Neuronal stem cell (in vitro differentiated cells): ENCODE measurements at regions not wholly inside any gene's neighbourhood (a gene's known extent, or its start where the extent isn't known, plus 50 kb on each side); places are given as distances from the start of the nearest gene placed in this dataset.

ENCODE experiments used
- DNase-seq: peaks from one replicate; pipeline ENCODE4 v3.0.0-alpha.2; 2013; ENCODE audit warnings: low spot score
- H2AFZ ChIP-seq: one replicate; pipeline ENCODE4 v1.6.1; 2013; ENCODE audit warnings: mild to moderate bottlenecking, low read length, inconsistent platforms
- H2AK5ac ChIP-seq: 2 replicates; pipeline ENCODE4 v1.6.1; 2013; ENCODE audit warnings: low read depth, mild to moderate bottlenecking, inconsistent platforms, low read length, moderate library complexity, mixed read lengths
- H2BK120ac ChIP-seq: 2 replicates; pipeline ENCODE4 v1.6.1; 2013; ENCODE audit warnings: low read depth, mild to moderate bottlenecking, inconsistent platforms, low read length, moderate library complexity, mixed read lengths
- H2BK12ac ChIP-seq: one replicate; pipeline ENCODE4 v1.6.1; 2013; ENCODE audit warnings: low read length, inconsistent platforms
- H2BK15ac ChIP-seq: 2 replicates; pipeline ENCODE4 v1.6.1; 2013; ENCODE audit warnings: mild to moderate bottlenecking, low read length, inconsistent platforms, mixed read lengths
- H2BK5ac ChIP-seq: one replicate; pipeline ENCODE4 v1.6.1; 2013; ENCODE audit warnings: inconsistent platforms, mild to moderate bottlenecking, low read length, moderate library complexity
- H3K14ac ChIP-seq: one replicate; pipeline ENCODE4 v1.6.1; 2013; ENCODE audit warnings: low read length, inconsistent platforms
- H3K18ac ChIP-seq: 2 replicates; pipeline ENCODE4 v1.6.1; 2013; ENCODE audit warnings: low read length, inconsistent platforms
- H3K23ac ChIP-seq: 2 replicates; pipeline ENCODE4 v1.6.1; 2013; ENCODE audit warnings: low read depth, mild to moderate bottlenecking, mixed read lengths, low read length, inconsistent platforms; ENCODE audit not compliant: poor library complexity
- H3K27ac ChIP-seq: replicated peaks from 3 replicates; pipeline ENCODE4 v1.5.1; 2013; ENCODE audit warnings: low read length, inconsistent platforms
- H3K27me3 ChIP-seq, 3 experiments: 2 replicates each; pipeline ENCODE4 v1.6.1; 2013; ENCODE audit warnings: low read length in 3 of 3, mild to moderate bottlenecking in 2 of 3, inconsistent platforms in 1 of 3, low read depth in 1 of 3, mixed read lengths in 1 of 3, moderate library complexity in 1 of 3; ENCODE audit not compliant: control insufficient read depth in 3 of 3, insufficient read depth in 3 of 3
- H3K36me3 ChIP-seq, 2 donors: replicated peaks in 1 of 2; 2 replicates each; pipeline ENCODE4 v1.6.1; 2013; ENCODE audit warnings: low read length in 2 of 2; ENCODE audit not compliant: control insufficient read depth in 2 of 2, insufficient read depth in 2 of 2
- H3K4ac ChIP-seq: 2 replicates; pipeline ENCODE4 v1.6.1; 2013; ENCODE audit warnings: inconsistent platforms, mild to moderate bottlenecking, low read length, moderate library complexity
- H3K4me1 ChIP-seq, 2 donors: 1 replicate in 1 of 2; 2 replicates in 1 of 2; pipeline ENCODE4 v1.6.1; 2013; ENCODE audit warnings: low read length in 2 of 2, low read depth in 1 of 2; ENCODE audit not compliant: control insufficient read depth in 2 of 2, insufficient read depth in 1 of 2
- H3K4me2 ChIP-seq: one replicate; pipeline ENCODE4 v1.6.1; 2013; ENCODE audit warnings: mild to moderate bottlenecking, low read length, inconsistent platforms; ENCODE audit not compliant: insufficient read depth, poor library complexity, severe bottlenecking
- H3K4me3 ChIP-seq, 2 donors: 2 replicates each; pipeline ENCODE4 v1.5.1; 2013; ENCODE audit warnings: low read length in 2 of 2, mild to moderate bottlenecking in 2 of 2, inconsistent platforms in 1 of 2, moderate library complexity in 1 of 2
- H3K79me1 ChIP-seq: one replicate; pipeline ENCODE4 v1.6.1; 2013; ENCODE audit warnings: low read depth, mild to moderate bottlenecking, inconsistent platforms, low read length, moderate library complexity
- H3K9ac ChIP-seq: one replicate; pipeline ENCODE4 v1.6.1; 2013; ENCODE audit warnings: mild to moderate bottlenecking, low read depth, low read length, inconsistent platforms; ENCODE audit not compliant: poor library complexity
- H3K9me3 ChIP-seq, 2 donors: replicated peaks in 1 of 2; 2 replicates each; pipeline versions ENCODE3 to v1.6.1; 2013; ENCODE audit warnings: low read length in 2 of 2, mild to moderate bottlenecking in 2 of 2, inconsistent platforms in 1 of 2, low read depth in 1 of 2, mixed read lengths in 1 of 2, moderate library complexity in 1 of 2; ENCODE audit not compliant: control insufficient read depth in 2 of 2, insufficient read depth in 1 of 2
- H4K8ac ChIP-seq: one replicate; pipeline ENCODE4 v1.6.1; 2013; ENCODE audit warnings: low read depth, mild to moderate bottlenecking, inconsistent platforms, low read length, moderate library complexity
- H4K91ac ChIP-seq: one replicate; pipeline ENCODE4 v1.6.1; 2013; ENCODE audit warnings: low read length, low read depth, mild to moderate bottlenecking, inconsistent platforms; ENCODE audit not compliant: poor library complexity
- WGBS, 2 donors: extraction: QIAGEN DNeasy Blood & Tissue Kit; methylation state at CpG; one replicate each; pipeline ENCODE4 v1.1.7; 2013; ENCODE audit warnings: missing lambda C conversion rate in 2 of 2, mixed read lengths in 1 of 2; ENCODE audit not compliant: insufficient read length in 2 of 2, insufficient replicate concordance in 1 of 2; ENCODE audit errors: extremely low coverage in 2 of 2; 5-methylcytosine and 5-hydroxymethylcytosine counted together

- no peak overlapping the region for H3K18ac ChIP-seq
- no peak overlapping the region for H3K14ac ChIP-seq
- H4K8ac ChIP-seq, result no peak overlapping the region
- no peak overlapping the region for H4K91ac ChIP-seq
- no peak for DNase-seq
- H2BK12ac ChIP-seq, result no peak overlapping the region
- no peak overlapping the region for H2AK5ac ChIP-seq
- H2BK120ac ChIP-seq, result no peak overlapping the region
- H3K4me2 ChIP-seq, result no peak overlapping the region
- no peak overlapping the region for H2BK15ac ChIP-seq
- no peak overlapping the region for H3K23ac ChIP-seq
- H3K79me1 ChIP-seq, result no peaks in the 10 kb centered on the region
- no peak overlapping the region for H3K27ac ChIP-seq
- H2AFZ ChIP-seq, result no peak overlapping the region
- H3K4me1 ChIP-seq, result peaks cover 0 to 3% of the 10 kb centered on the region in 2 donors
- H3K9ac ChIP-seq, result no peak overlapping the region
- no peak overlapping the region for H2BK5ac ChIP-seq
- no CpG with 5 or more reads among the region's 6 CpGs for WGBS, 2 donors
- no peaks in the 10 kb centered on the region for H3K9me3 ChIP-seq
- H3K27me3 ChIP-seq, result no peaks in the 10 kb centered on the region
- H3K36me3 ChIP-seq, result no peaks in the 10 kb centered on the region
- H3K4me3 ChIP-seq, result no peak overlapping the region
- H3K4ac ChIP-seq, result no peak overlapping the region
Measured at GRCh38 chr5:56459394-56460194, 226.5 kb upstream of the ANKRD55 start.

- H3K36me3 ChIP-seq, result no peaks in the 10 kb centered on the region
- no peaks in the 10 kb centered on the region for H3K79me1 ChIP-seq
- H3K9ac ChIP-seq, result no peak overlapping the region
- H3K14ac ChIP-seq, result no peak overlapping the region
- no peaks in the 10 kb centered on the region for H3K9me3 ChIP-seq
- WGBS, 2 donors, result no CpG with 5 or more reads among the region's 8 CpGs
- DNase-seq, result no peak
- no peak overlapping the region for H3K4ac ChIP-seq
- no peak overlapping the region for H3K4me3 ChIP-seq
- no peak overlapping the region for H4K8ac ChIP-seq
- peak overlapping the region; percentile 34 for H3K18ac ChIP-seq
- H2BK12ac ChIP-seq, result no peak overlapping the region
- no peak overlapping the region for H3K23ac ChIP-seq
- H3K27ac ChIP-seq, result no peak overlapping the region
- H4K91ac ChIP-seq, result no peak overlapping the region
- no peaks in the 10 kb centered on the region for H3K27me3 ChIP-seq
- no peak overlapping the region for H2AK5ac ChIP-seq
- H2BK5ac ChIP-seq, result no peak overlapping the region
- peaks cover 0 to 3% of the 10 kb centered on the region in 2 donors for H3K4me1 ChIP-seq
- H2BK15ac ChIP-seq, result no peak overlapping the region
- no peak overlapping the region for H2BK120ac ChIP-seq
- H3K4me2 ChIP-seq, result no peak overlapping the region
- no peak overlapping the region for H2AFZ ChIP-seq
Measured at GRCh38 chr5:56457887-56458812, 225.0 kb upstream of the ANKRD55 start.

DNA sequence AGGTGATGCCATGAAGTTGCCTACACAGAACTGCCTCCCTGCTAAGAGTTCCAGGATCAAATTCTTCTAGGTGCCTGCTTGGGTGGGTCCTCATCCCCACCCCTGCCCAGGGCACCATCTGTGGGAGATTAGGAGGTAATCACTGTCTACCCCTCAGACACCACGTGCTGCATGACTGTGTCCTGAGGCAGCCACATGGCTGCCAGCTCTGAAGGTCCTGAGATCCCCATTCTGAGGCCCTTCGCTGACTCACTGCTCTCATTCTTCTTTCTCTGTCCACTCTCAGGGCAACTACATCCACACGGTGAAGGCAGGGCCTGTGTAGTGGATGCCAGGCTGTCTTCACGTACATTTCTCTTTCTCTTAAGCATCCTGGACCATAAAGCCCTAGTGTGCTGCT is 222.9 kb upstream of the ANKRD55 start:
- no peak overlapping the region for H3K27ac ChIP-seq
- no peaks in the 10 kb centered on the region for H3K79me1 ChIP-seq
- no peak overlapping the region for H2BK5ac ChIP-seq
- no peak overlapping the region for H3K4me3 ChIP-seq
- H3K27me3 ChIP-seq, result no peaks in the 10 kb centered on the region
- no peak overlapping the region for H3K14ac ChIP-seq
- no peak overlapping the region for H2AFZ ChIP-seq
- peak overlapping the region; percentile 23 for H2AK5ac ChIP-seq
- no peak overlapping the region for H4K91ac ChIP-seq
- no peak overlapping the region for H4K8ac ChIP-seq
- H3K36me3 ChIP-seq, result no peaks in the 10 kb centered on the region
- H3K9ac ChIP-seq, result peak overlapping the region; percentile 50
- H3K9me3 ChIP-seq, result no peaks in the 10 kb centered on the region
- H3K4me2 ChIP-seq, result no peak overlapping the region
- no peak overlapping the region for H3K23ac ChIP-seq
- WGBS, 2 donors, result no CpG with 5 or more reads among the region's 4 CpGs
- H2BK120ac ChIP-seq, result no peak overlapping the region
- H3K4ac ChIP-seq, result no peak overlapping the region
- H2BK12ac ChIP-seq, result no peak overlapping the region
- DNase-seq, result no peak
- H3K4me1 ChIP-seq, result peaks cover 0 to 3% of the 10 kb centered on the region in 2 donors
- H3K18ac ChIP-seq, result no peak overlapping the region
- H2BK15ac ChIP-seq, result no peak overlapping the region

DNA sequence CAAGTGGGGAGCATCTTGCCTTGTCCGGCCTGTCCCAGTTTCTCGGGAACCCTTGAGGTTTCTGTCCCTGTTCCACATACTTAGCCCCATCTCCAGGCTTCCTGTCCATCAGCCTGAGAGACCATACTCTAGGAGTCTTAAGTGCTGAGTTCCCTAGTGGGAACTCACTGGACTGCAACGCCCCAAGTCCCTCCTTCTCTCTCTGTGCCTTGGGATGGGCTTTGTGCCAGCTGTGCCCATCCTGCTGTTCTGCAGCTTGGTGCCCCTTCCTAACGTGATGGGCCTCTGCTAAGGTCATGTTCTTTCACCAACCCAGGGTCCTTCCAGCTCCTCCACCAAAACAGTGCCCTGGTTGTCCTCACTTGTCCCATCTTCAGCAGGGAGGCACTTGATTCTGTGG is 222.3 kb upstream of the ANKRD55 start:
- no peak overlapping the region for H3K23ac ChIP-seq
- no peak overlapping the region for H4K8ac ChIP-seq
- H3K9ac ChIP-seq, result no peak overlapping the region
- no peak overlapping the region for H3K18ac ChIP-seq
- peak overlapping the region; percentile 23 for H2AK5ac ChIP-seq
- H3K36me3 ChIP-seq, result no peaks in the 10 kb centered on the region
- no peak overlapping the region for H2AFZ ChIP-seq
- no peak overlapping the region for H4K91ac ChIP-seq
- H3K14ac ChIP-seq, result no peak overlapping the region
- H3K27me3 ChIP-seq, result no peaks in the 10 kb centered on the region
- H3K4ac ChIP-seq, result no peak overlapping the region
- H3K9me3 ChIP-seq, result no peaks in the 10 kb centered on the region
- no peak overlapping the region for H2BK5ac ChIP-seq
- no peak overlapping the region for H3K4me2 ChIP-seq
- no peak overlapping the region for H2BK120ac ChIP-seq
- H2BK15ac ChIP-seq, result no peak overlapping the region
- WGBS, 2 donors, result no CpG with 5 or more reads among the region's 4 CpGs
- H3K27ac ChIP-seq, result no peak overlapping the region
- H3K79me1 ChIP-seq, result no peaks in the 10 kb centered on the region
- no peak overlapping the region for H2BK12ac ChIP-seq
- no peak for DNase-seq
- H3K4me1 ChIP-seq, result peaks cover 0 to 3% of the 10 kb centered on the region in 2 donors
- H3K4me3 ChIP-seq, result no peak overlapping the region
